Nephron (organoid): ENCODE measurements at regions not wholly inside any gene's neighbourhood (a gene's known extent, or its start where the extent isn't known, plus 50 kb on each side); places are given as distances from the start of the nearest gene placed in this dataset.

Experiments
- H3K27ac Mint-ChIP-seq, 3 experiments: 2 replicates each; pipeline ENCODE4 v1.8.0; 2020; ENCODE audit warnings: mixed read lengths in 3 of 3, mild to moderate bottlenecking in 2 of 3, moderate library complexity in 1 of 3
- H3K27me3 Mint-ChIP-seq: 2 replicates; pipeline ENCODE4 v1.8.0; 2021; ENCODE audit warnings: low read depth, mild to moderate bottlenecking, moderate library complexity, mixed read lengths
- H3K36me3 Mint-ChIP-seq: 2 replicates; pipeline ENCODE4 v1.8.0; 2020; ENCODE audit warnings: low read depth, mixed read lengths
- H3K4me1 Mint-ChIP-seq: 2 replicates; pipeline ENCODE4 v1.8.0; 2020; ENCODE audit warnings: mixed read lengths
- H3K4me3 Mint-ChIP-seq, 3 experiments: 2 replicates each; pipeline ENCODE4 v1.8.0; 2020; ENCODE audit warnings: mild to moderate bottlenecking in 3 of 3, mixed read lengths in 3 of 3, moderate library complexity in 2 of 3
- H3K9me3 Mint-ChIP-seq: 2 replicates; pipeline ENCODE4 v1.8.0; 2020; ENCODE audit warnings: mixed read lengths
- TF ChIP-seq, protein P1 (sequence below), 3 experiments: fragments of 200-600 bp; sonication (generic); IDR thresholded peaks; one replicate each; pipeline ENCODE4 v1.5.0; 2021; ENCODE audit warnings: antibody characterized with exemption in 3 of 3; ENCODE audit not compliant: unreplicated experiment in 3 of 3

GRCh38 chr18:68060871-68061270, 544.4 kb upstream of the DSEL start:
- Mint-ChIP-seq H3K36me3 (no peaks in the 10 kb centered on the region), H3K4me1 (no peaks in the 10 kb centered on the region), H3K4me3 (no peak overlapping the region), H3K9me3 (peaks cover 2% of the 10 kb centered on the region), H3K27me3 (no peaks in the 10 kb centered on the region), H3K27ac (no peak overlapping the region)
- TF ChIP-seq, protein P1, sequence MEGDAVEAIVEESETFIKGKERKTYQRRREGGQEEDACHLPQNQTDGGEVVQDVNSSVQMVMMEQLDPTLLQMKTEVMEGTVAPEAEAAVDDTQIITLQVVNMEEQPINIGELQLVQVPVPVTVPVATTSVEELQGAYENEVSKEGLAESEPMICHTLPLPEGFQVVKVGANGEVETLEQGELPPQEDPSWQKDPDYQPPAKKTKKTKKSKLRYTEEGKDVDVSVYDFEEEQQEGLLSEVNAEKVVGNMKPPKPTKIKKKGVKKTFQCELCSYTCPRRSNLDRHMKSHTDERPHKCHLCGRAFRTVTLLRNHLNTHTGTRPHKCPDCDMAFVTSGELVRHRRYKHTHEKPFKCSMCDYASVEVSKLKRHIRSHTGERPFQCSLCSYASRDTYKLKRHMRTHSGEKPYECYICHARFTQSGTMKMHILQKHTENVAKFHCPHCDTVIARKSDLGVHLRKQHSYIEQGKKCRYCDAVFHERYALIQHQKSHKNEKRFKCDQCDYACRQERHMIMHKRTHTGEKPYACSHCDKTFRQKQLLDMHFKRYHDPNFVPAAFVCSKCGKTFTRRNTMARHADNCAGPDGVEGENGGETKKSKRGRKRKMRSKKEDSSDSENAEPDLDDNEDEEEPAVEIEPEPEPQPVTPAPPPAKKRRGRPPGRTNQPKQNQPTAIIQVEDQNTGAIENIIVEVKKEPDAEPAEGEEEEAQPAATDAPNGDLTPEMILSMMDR (IDR thresholded peaks at IDR 0.05; ENCODE audit: unreplicated experiment in 3 of 3): no peak

- Mint-ChIP-seq H3K27ac (no peak overlapping the region), H3K27me3 (no peaks in the 10 kb centered on the region), H3K36me3 (no peaks in the 10 kb centered on the region), H3K4me1 (no peaks in the 10 kb centered on the region), H3K9me3 (no peaks in the 10 kb centered on the region), H3K4me3 (no peak overlapping the region)
- TF ChIP-seq, protein P1 (IDR thresholded peaks at IDR 0.05; ENCODE audit: unreplicated experiment in 3 of 3): no peak
Measured at GRCh38 chr18:68056936-68057335, 540.4 kb upstream of the DSEL start.

- TF ChIP-seq, protein P1 (IDR thresholded peaks at IDR 0.05; ENCODE audit: unreplicated experiment in 3 of 3): no peak
- H3K36me3 Mint-ChIP-seq: no peaks in the 10 kb centered on the region
- no peaks in the 10 kb centered on the region for H3K27me3 Mint-ChIP-seq
- no peak overlapping the region for H3K27ac Mint-ChIP-seq
- no peaks in the 10 kb centered on the region for H3K4me1 Mint-ChIP-seq
- no peaks in the 10 kb centered on the region for H3K9me3 Mint-ChIP-seq
- no peak overlapping the region for H3K4me3 Mint-ChIP-seq
Measured at GRCh38 chr18:68054669-68055068, 538.1 kb upstream of the DSEL start.

DNA sequence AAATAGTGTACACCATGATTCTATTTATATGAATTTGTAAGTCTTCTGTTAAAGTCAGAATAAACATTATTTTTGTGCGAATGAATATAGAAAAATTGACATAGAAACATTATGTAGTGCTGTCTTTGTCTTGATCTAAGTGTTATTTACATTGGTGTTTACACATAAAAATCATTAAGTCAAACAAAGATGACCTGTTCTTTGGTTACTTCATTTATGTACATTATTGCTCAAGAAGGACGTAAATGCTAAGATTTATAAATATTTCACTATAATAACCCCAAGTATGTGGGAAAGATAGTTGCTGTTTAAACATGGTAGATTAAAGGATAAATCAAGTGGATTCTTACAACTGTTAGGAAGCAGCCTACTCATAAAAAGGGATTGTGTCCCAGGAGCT, 536.8 kb upstream of the DSEL start:
- Mint-ChIP-seq H3K36me3 (no peaks in the 10 kb centered on the region), H3K4me3 (no peak overlapping the region), H3K9me3 (no peaks in the 10 kb centered on the region), H3K4me1 (no peaks in the 10 kb centered on the region), H3K27ac (no peak overlapping the region), H3K27me3 (no peaks in the 10 kb centered on the region)
- TF ChIP-seq, protein P1 (IDR thresholded peaks at IDR 0.05; ENCODE audit: unreplicated experiment in 3 of 3): no peak

DNA sequence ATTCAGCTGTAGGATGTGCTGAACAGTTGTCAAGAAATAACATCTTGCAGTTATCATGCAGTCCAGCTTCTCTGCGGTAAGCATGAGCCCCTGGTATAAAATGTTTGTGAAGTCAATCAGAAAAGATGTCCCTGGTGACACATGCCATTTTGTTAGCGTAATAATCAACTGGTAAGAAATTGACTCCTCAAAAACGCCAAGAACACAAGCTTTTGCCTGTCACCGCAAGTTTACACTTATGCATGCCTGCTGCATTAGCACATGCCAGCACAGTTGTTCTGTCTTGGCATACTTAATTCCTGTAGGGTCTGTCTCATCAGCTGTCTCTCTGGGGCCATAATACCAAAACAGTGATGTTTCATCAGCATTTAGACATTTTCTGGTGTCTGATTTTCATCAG, 524.8 kb upstream of the DSEL start:
- Mint-ChIP-seq H3K4me1 (no peaks in the 10 kb centered on the region), H3K36me3 (no peaks in the 10 kb centered on the region), H3K9me3 (peaks cover 5% of the 10 kb centered on the region), H3K27me3 (no peaks in the 10 kb centered on the region), H3K4me3 (no peak overlapping the region), H3K27ac (no peak overlapping the region)
- TF ChIP-seq, protein P1 (IDR thresholded peaks at IDR 0.05; ENCODE audit: unreplicated experiment in 3 of 3): no peak

GRCh38 chr18:68040198-68040597, 523.7 kb upstream of the DSEL start:
- no peak overlapping the region for H3K4me3 Mint-ChIP-seq
- TF ChIP-seq, protein P1 (IDR thresholded peaks at IDR 0.05; ENCODE audit: unreplicated experiment in 3 of 3): no peak

More at GRCh38 chr18:68040198-68040597, 523.7 kb upstream of the DSEL start:
- no peaks in the 10 kb centered on the region for H3K36me3 Mint-ChIP-seq
- H3K27ac Mint-ChIP-seq: no peak overlapping the region
- peaks cover 11% of the 10 kb centered on the region for H3K4me1 Mint-ChIP-seq
- H3K9me3 Mint-ChIP-seq: peaks cover 5% of the 10 kb centered on the region
- H3K27me3 Mint-ChIP-seq: no peaks in the 10 kb centered on the region
